GM23338 (cell line): ENCODE measurements at regions not wholly inside any gene's neighbourhood (a gene's known extent, or its start where the extent isn't known, plus 50 kb on each side); places are given as distances from the start of the nearest gene placed in this dataset.

ENCODE experiments used
- ATAC-seq: fragments of 200-7000 bp; cut with Tn5 transposase; 3 replicates; pipeline ENCODE4 v1.9.1; 2020
- DNase-seq: peaks from one replicate; pipeline ENCODE4 v3.0.0-alpha.2; 2015; ENCODE audit warnings: low spot score
- H2AFZ ChIP-seq: fragments of 200-600 bp; sonication (generic); 2 replicates; pipeline ENCODE4 v1.8.0; 2016; ENCODE audit warnings: antibody characterized with exemption, mild to moderate bottlenecking, moderate library complexity
- H3F3A ChIP-seq: fragments of 200-600 bp; sonication (generic); replicated peaks from 2 replicates; pipeline ENCODE4 v1.8.0; 2017; ENCODE audit warnings: antibody characterized with exemption, mixed run types, low read depth
- H3K27ac ChIP-seq: fragments of 200-600 bp; sonication (generic); 2 replicates; pipeline ENCODE4 v1.6.1; 2016; ENCODE audit warnings: low read depth
- H3K27me3 ChIP-seq: fragments of 200-600 bp; sonication (generic); 2 replicates; pipeline ENCODE4 v1.8.0; 2016; ENCODE audit warnings: mild to moderate bottlenecking, mixed run types, moderate library complexity; ENCODE audit not compliant: insufficient read depth
- H3K36me3 ChIP-seq: fragments of 200-600 bp; sonication (generic); 2 replicates; pipeline ENCODE4 v1.8.0; 2016; ENCODE audit warnings: mild to moderate bottlenecking; ENCODE audit not compliant: insufficient read depth
- H3K4me1 ChIP-seq: fragments of 200-600 bp; sonication (generic); 2 replicates; pipeline ENCODE4 v1.8.0; 2016; ENCODE audit warnings: mild to moderate bottlenecking, moderate library complexity; ENCODE audit not compliant: insufficient read depth
- H3K4me2 ChIP-seq: fragments of 200-600 bp; sonication (generic); 2 replicates; pipeline ENCODE4 v1.7.1; 2017; ENCODE audit warnings: mixed run types
- H3K4me3 ChIP-seq: fragments of 200-600 bp; sonication (generic); 2 replicates; pipeline ENCODE4 v1.6.1; 2016; ENCODE audit warnings: mixed run types
- H3K79me2 ChIP-seq: fragments of 200-600 bp; sonication (generic); replicated peaks from 2 replicates; pipeline ENCODE4 v1.8.0; 2017; ENCODE audit warnings: mild to moderate bottlenecking; ENCODE audit not compliant: insufficient read depth
- H3K9me2 ChIP-seq: fragments of 200-600 bp; sonication (generic); 2 replicates; pipeline ENCODE4 v1.8.0; 2017; ENCODE audit not compliant: insufficient read depth
- H4K20me1 ChIP-seq: fragments of 200-600 bp; sonication (generic); replicated peaks from 2 replicates; pipeline ENCODE4 v1.8.0; 2017; ENCODE audit warnings: mild to moderate bottlenecking; ENCODE audit not compliant: insufficient read depth
- H3K27ac Mint-ChIP-seq: 2 replicates; pipeline ENCODE4 v1.8.0; 2020; ENCODE audit warnings: inconsistent platforms, mild to moderate bottlenecking, moderate library complexity, mixed read lengths
- H3K27me3 Mint-ChIP-seq: 3 replicates; pipeline ENCODE4 v1.8.0; 2022; ENCODE audit warnings: low read depth, mild to moderate bottlenecking, moderate library complexity, mixed read lengths, inconsistent platforms; ENCODE audit not compliant: insufficient read depth, poor library complexity
- H3K36me3 Mint-ChIP-seq: 3 replicates; pipeline ENCODE4 v1.8.0; 2021; ENCODE audit warnings: low read depth, mild to moderate bottlenecking, inconsistent platforms, moderate library complexity, mixed read lengths
- H3K4me1 Mint-ChIP-seq: 3 replicates; pipeline ENCODE4 v1.8.0; 2020; ENCODE audit warnings: mild to moderate bottlenecking, inconsistent platforms, mixed read lengths
- H3K4me3 Mint-ChIP-seq: 3 replicates; pipeline ENCODE4 v1.8.0; 2021; ENCODE audit warnings: moderate library complexity, mild to moderate bottlenecking, inconsistent platforms, mixed read lengths
- H3K9me3 Mint-ChIP-seq: 3 replicates; pipeline ENCODE4 v1.8.0; 2020; ENCODE audit warnings: moderate library complexity, mild to moderate bottlenecking, inconsistent platforms, mixed read lengths
- ETS1 ChIP-seq: IDR thresholded peaks from 2 replicates; pipeline ENCODE4 v1.6.1; 2016; ENCODE audit warnings: antibody characterized with exemption
- EZH2 ChIP-seq: fragments of 200-600 bp; sonication (generic); IDR thresholded peaks from one replicate; pipeline ENCODE4 v1.8.0; 2017; ENCODE audit warnings: antibody characterized with exemption, mild to moderate bottlenecking, low read depth; ENCODE audit not compliant: unreplicated experiment
- EZH2phosphoT487 ChIP-seq: fragments of 200-600 bp; sonication (generic); IDR thresholded peaks from one replicate; pipeline ENCODE4 v1.8.1; 2018; ENCODE audit warnings: antibody characterized with exemption; ENCODE audit not compliant: unreplicated experiment
- POLR2AphosphoS5 ChIP-seq: IDR thresholded peaks from 2 replicates; pipeline ENCODE4 v1.6.1; 2016; ENCODE audit warnings: antibody characterized with exemption, low read depth
- STAT1 ChIP-seq: IDR thresholded peaks from one replicate; pipeline ENCODE4 v1.6.1; 2016; ENCODE audit warnings: antibody characterized with exemption; ENCODE audit not compliant: unreplicated experiment
- ZNF114 ChIP-seq: fragments of 250-450 bp; sonication (Bioruptor Pico); IDR thresholded peaks from 2 replicates; pipeline ENCODE4 v1.5.0; 2020; ENCODE audit warnings: mild to moderate bottlenecking, moderate library complexity
- ZNF331 ChIP-seq: fragments of 250-450 bp; sonication (Bioruptor Pico); IDR thresholded peaks from 2 replicates; pipeline ENCODE4 v1.5.0; 2020; ENCODE audit warnings: low read depth, mild to moderate bottlenecking, moderate library complexity
- TF ChIP-seq, protein P1 (sequence below): fragments of 250-450 bp; sonication (Bioruptor Pico); IDR thresholded peaks from 2 replicates; pipeline ENCODE4 v1.5.0; 2020; ENCODE audit warnings: mild to moderate bottlenecking, moderate library complexity

GRCh38 chr3:90015688-90016356 lies 908.4 kb downstream of the EPHA3 start (continued):
- TF ChIP-seq, protein P1, sequence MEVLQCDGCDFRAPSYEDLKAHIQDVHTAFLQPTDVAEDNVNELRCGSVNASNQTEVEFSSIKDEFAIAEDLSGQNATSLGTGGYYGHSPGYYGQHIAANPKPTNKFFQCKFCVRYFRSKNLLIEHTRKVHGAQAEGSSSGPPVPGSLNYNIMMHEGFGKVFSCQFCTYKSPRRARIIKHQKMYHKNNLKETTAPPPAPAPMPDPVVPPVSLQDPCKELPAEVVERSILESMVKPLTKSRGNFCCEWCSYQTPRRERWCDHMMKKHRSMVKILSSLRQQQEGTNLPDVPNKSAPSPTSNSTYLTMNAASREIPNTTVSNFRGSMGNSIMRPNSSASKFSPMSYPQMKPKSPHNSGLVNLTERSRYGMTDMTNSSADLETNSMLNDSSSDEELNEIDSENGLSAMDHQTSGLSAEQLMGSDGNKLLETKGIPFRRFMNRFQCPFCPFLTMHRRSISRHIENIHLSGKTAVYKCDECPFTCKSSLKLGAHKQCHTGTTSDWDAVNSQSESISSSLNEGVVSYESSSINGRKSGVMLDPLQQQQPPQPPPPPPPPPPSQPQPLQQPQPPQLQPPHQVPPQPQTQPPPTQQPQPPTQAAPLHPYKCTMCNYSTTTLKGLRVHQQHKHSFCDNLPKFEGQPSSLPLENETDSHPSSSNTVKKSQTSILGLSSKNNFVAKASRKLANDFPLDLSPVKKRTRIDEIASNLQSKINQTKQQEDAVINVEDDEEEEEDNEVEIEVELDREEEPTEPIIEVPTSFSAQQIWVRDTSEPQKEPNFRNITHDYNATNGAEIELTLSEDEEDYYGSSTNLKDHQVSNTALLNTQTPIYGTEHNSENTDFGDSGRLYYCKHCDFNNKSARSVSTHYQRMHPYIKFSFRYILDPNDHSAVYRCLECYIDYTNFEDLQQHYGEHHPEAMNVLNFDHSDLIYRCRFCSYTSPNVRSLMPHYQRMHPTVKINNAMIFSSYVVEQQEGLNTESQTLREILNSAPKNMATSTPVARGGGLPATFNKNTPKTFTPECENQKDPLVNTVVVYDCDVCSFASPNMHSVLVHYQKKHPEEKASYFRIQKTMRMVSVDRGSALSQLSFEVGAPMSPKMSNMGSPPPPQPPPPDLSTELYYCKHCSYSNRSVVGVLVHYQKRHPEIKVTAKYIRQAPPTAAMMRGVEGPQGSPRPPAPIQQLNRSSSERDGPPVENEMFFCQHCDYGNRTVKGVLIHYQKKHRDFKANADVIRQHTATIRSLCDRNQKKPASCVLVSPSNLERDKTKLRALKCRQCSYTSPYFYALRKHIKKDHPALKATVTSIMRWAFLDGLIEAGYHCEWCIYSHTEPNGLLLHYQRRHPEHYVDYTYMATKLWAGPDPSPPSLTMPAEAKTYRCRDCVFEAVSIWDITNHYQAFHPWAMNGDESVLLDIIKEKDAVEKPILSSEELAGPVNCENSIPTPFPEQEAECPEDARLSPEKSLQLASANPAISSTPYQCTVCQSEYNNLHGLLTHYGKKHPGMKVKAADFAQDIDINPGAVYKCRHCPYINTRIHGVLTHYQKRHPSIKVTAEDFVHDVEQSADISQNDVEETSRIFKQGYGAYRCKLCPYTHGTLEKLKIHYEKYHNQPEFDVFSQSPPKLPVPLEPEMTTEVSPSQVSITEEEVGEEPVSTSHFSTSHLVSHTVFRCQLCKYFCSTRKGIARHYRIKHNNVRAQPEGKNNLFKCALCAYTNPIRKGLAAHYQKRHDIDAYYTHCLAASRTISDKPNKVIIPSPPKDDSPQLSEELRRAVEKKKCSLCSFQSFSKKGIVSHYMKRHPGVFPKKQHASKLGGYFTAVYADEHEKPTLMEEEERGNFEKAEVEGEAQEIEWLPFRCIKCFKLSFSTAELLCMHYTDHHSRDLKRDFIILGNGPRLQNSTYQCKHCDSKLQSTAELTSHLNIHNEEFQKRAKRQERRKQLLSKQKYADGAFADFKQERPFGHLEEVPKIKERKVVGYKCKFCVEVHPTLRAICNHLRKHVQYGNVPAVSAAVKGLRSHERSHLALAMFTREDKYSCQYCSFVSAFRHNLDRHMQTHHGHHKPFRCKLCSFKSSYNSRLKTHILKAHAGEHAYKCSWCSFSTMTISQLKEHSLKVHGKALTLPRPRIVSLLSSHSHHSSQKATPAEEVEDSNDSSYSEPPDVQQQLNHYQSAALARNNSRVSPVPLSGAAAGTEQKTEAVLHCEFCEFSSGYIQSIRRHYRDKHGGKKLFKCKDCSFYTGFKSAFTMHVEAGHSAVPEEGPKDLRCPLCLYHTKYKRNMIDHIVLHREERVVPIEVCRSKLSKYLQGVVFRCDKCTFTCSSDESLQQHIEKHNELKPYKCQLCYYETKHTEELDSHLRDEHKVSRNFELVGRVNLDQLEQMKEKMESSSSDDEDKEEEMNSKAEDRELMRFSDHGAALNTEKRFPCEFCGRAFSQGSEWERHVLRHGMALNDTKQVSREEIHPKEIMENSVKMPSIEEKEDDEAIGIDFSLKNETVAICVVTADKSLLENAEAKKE, result no peak
- TF ChIP-seq EZH2phosphoT487 (no peak), ETS1 (no peak), ZNF331 (CRISPR knock-in tag) (no peak)

DNA sequence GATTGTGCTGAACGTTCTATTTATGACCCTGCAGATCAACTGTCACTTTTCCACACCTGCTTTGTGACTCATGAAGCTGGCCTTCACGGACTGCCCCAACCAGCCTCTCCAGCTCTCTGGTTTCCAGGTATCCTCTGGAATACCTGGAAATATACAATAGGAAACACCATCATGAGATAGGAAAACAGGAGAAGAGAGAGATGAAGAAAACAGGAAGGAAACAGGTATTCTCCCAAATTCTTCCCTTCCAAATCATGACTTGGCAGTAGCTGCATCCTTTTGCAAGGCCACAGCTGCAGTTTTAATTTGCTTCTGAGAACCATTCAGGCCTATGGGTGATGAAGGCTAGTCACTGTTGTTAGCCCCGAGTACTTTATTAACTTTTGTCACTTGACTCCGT lies 909.1 kb downstream of the EPHA3 start:
- no peaks in the 10 kb centered on the region for H3K9me3 Mint-ChIP-seq
- Histone ChIP-seq H3K4me3 (no peak overlapping the region), H3K27me3 (no peaks in the 10 kb centered on the region)
- TF ChIP-seq STAT1 (no peak), EZH2 (no peak), POLR2AphosphoS5 (no peak), ZNF331 (CRISPR knock-in tag) (no peak), ZNF114 (CRISPR knock-in tag) (no peak)
- TF ChIP-seq, protein P1, result no peak

More for the DNA sequence above, 909.1 kb downstream of the EPHA3 start:
- no peaks in the 10 kb centered on the region for H3K36me3 ChIP-seq
- Mint-ChIP-seq H3K36me3 (no peaks in the 10 kb centered on the region), H3K4me3 (no peak overlapping the region), H3K4me1 (no peaks in the 10 kb centered on the region), H3K27me3 (no peaks in the 10 kb centered on the region), H3K27ac (no peak overlapping the region)
- no peaks in the 10 kb centered on the region for H3K4me1 ChIP-seq
- no peaks in the 10 kb centered on the region for H3K79me2 ChIP-seq
- H3K27ac ChIP-seq, result no peak overlapping the region
- H2AFZ ChIP-seq, result no peak overlapping the region; the same call in 1 of the 2 replicates
- peaks cover 7% of the 10 kb centered on the region; the same call in 1 of the 2 replicates for H3K9me2 ChIP-seq
- DNase-seq, result no peak
- no peaks in the 10 kb centered on the region for H4K20me1 ChIP-seq
- H3F3A ChIP-seq, result no peaks in the 10 kb centered on the region
- H3K4me2 ChIP-seq, result no peak overlapping the region
- ATAC-seq, result no peak
